HG03196 (cell line): ENCODE measurements at regions not wholly inside any gene's neighbourhood (a gene's known extent, or its start where the extent isn't known, plus 50 kb on each side); places are given as distances from the start of the nearest gene placed in this dataset.

ENCODE experiments used
- ATAC-seq: cut with Tn5 transposase; IDR thresholded peaks from one replicate; pipeline ENCODE4 v1.9.1; 2021; ENCODE audit not compliant: unreplicated experiment

GRCh38 chr6:98669371-98669770 lies 165.0 kb upstream of the POU3F2 start:
- no peak for ATAC-seq

- ATAC-seq: no peak
Measured at GRCh38 chr6:98670045-98670746, 164.2 kb upstream of the POU3F2 start.

GRCh38 chr6:98672681-98673475 lies 161.5 kb upstream of the POU3F2 start:
- no peak for ATAC-seq

GRCh38 chr6:98678481-98678880 lies 155.9 kb upstream of the POU3F2 start:
- ATAC-seq: no peak

- ATAC-seq: no peak
Measured at GRCh38 chr6:98686008-98686601, 148.3 kb upstream of the POU3F2 start.

GRCh38 chr6:98687752-98688151 lies 146.6 kb upstream of the POU3F2 start:
- no peak for ATAC-seq

GRCh38 chr6:98695091-98695801 lies 139.1 kb upstream of the POU3F2 start:
- no peak for ATAC-seq

GRCh38 chr6:98711380-98711779 lies 123.0 kb upstream of the POU3F2 start:
- no peak for ATAC-seq

- no peak for ATAC-seq
Measured at GRCh38 chr6:98716341-98716740, 118.0 kb upstream of the POU3F2 start.

- no peak for ATAC-seq
Measured at GRCh38 chr6:98717322-98717877, 117.0 kb upstream of the POU3F2 start.

- no peak for ATAC-seq
Measured at GRCh38 chr6:98717988-98718387, 116.4 kb upstream of the POU3F2 start.

- ATAC-seq: no peak
Measured at GRCh38 chr6:98724537-98724936, 109.8 kb upstream of the POU3F2 start.

- ATAC-seq: no peak
Measured at GRCh38 chr6:98747273-98747672, 87.1 kb upstream of the POU3F2 start.

GRCh38 chr6:98747960-98748359 lies 86.4 kb upstream of the POU3F2 start:
- no peak for ATAC-seq

- no peak for ATAC-seq
Measured at GRCh38 chr6:98759459-98759858, 74.9 kb upstream of the POU3F2 start.

- ATAC-seq: no peak
Measured at GRCh38 chr6:98764373-98764911, 69.9 kb upstream of the POU3F2 start.

- no peak for ATAC-seq
Measured at GRCh38 chr6:98769546-98769945, 64.8 kb upstream of the POU3F2 start.

- no peak for ATAC-seq
Measured at GRCh38 chr6:98775205-98775604, 59.2 kb upstream of the POU3F2 start.

GRCh38 chr6:98777762-98778161 lies 56.6 kb upstream of the POU3F2 start:
- peak; percentile 100 for ATAC-seq

- ATAC-seq: no peak
Measured at GRCh38 chr6:98779618-98780017, 54.8 kb upstream of the POU3F2 start.

- ATAC-seq: no peak
Measured at GRCh38 chr6:98782772-98783171, 51.6 kb upstream of the POU3F2 start.
